Smooth muscle cell (in vitro differentiated cells): ENCODE measurements at regions not wholly inside any gene's neighbourhood (a gene's known extent, or its start where the extent isn't known, plus 50 kb on each side); places are given as distances from the start of the nearest gene placed in this dataset.
A peak's percentile ranks its signal among the peaks of the same experiment; 100 is the strongest.

Source experiments
- DNase-seq: peaks from one replicate; lab custom pipeline; 2025; ENCODE audit not compliant: unreplicated experiment; lab: John Stamatoyannopoulos, UW
- H2AFZ ChIP-seq: fragments of 200-600 bp; sonication (generic); 2 replicates; pipeline ENCODE4 v1.6.0; 2016; ENCODE audit warnings: antibody characterized with exemption, low read depth, mild to moderate bottlenecking
- H3F3A ChIP-seq: fragments of 200-600 bp; sonication (generic); 2 replicates; pipeline ENCODE4 v1.6.0; 2017; ENCODE audit warnings: antibody characterized with exemption, low read depth
- H3K27ac ChIP-seq: fragments of 200-600 bp; sonication (generic); 2 replicates; pipeline ENCODE4 v1.5.1; 2016; ENCODE audit warnings: low read depth, mild to moderate bottlenecking
- H3K27me3 ChIP-seq: fragments of 200-600 bp; sonication (generic); 2 replicates; pipeline ENCODE4 v1.6.1; 2016; ENCODE audit warnings: low read depth, mild to moderate bottlenecking
- H3K36me3 ChIP-seq: fragments of 200-600 bp; sonication (generic); 2 replicates; pipeline ENCODE4 v1.5.1; 2016; ENCODE audit warnings: low read depth
- H3K4me1 ChIP-seq: fragments of 200-600 bp; sonication (generic); 2 replicates; pipeline ENCODE4 v1.5.1; 2016; ENCODE audit warnings: low read depth
- H3K4me2 ChIP-seq: fragments of 200-600 bp; sonication (generic); 2 replicates; pipeline ENCODE4 v1.6.0; 2016; ENCODE audit warnings: mild to moderate bottlenecking
- H3K4me3 ChIP-seq: fragments of 200-600 bp; sonication (generic); 2 replicates; pipeline ENCODE4 v1.5.1; 2016; ENCODE audit warnings: mild to moderate bottlenecking
- H3K79me2 ChIP-seq: fragments of 200-600 bp; sonication (generic); 2 replicates; pipeline ENCODE4 v1.6.0; 2016; ENCODE audit warnings: low read depth, mild to moderate bottlenecking
- H3K9ac ChIP-seq: fragments of 200-600 bp; sonication (generic); 2 replicates; pipeline ENCODE4 v1.6.0; 2016; ENCODE audit warnings: low read depth
- H3K9me3 ChIP-seq: fragments of 200-600 bp; sonication (generic); replicated peaks from 2 replicates; pipeline ENCODE4 v1.5.1; 2016; ENCODE audit warnings: low read depth
- H4K20me1 ChIP-seq: fragments of 200-600 bp; sonication (generic); 2 replicates; pipeline ENCODE4 v1.6.0; 2016; ENCODE audit warnings: low read depth
- WGBS: methylation state at CpG from one replicate; pipeline ENCODE4 v1.1.7; 2016; ENCODE audit warnings: low lambda C conversion rate; 5-methylcytosine and 5-hydroxymethylcytosine counted together
- TF ChIP-seq, protein P1 (sequence below): fragments of 200-600 bp; sonication (generic); IDR thresholded peaks from 2 replicates; pipeline ENCODE4 v1.5.1; 2017; ENCODE audit warnings: borderline replicate concordance, mild to moderate bottlenecking, antibody characterized with exemption; ENCODE audit not compliant: insufficient read depth, poor library complexity, severe bottlenecking

DNA sequence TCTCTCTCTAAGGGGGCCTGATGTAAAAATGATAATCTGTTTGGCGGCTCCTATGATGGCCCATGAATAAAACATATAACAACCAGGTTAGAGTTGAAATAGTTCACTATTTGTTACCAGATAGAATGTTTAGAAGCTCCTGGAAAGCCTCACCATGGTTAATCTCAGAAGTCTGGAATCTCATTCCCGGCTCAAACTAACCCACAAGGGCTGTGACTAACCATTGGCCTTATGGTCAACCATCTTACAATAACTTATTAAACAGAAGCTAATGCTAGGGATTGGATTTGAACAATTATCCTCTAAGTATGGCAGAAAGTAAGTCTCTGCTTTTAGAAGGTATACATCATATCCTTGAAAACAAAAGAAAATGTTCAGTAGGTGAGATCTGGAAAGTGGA, 134.1 kb upstream of the ADGRL2 start:
- peaks cover 12% of the 10 kb centered on the region for H3F3A ChIP-seq
- no peaks in the 10 kb centered on the region for H3K27me3 ChIP-seq
- H3K79me2 ChIP-seq: no peaks in the 10 kb centered on the region
- no peak overlapping the region for H3K4me2 ChIP-seq
- WGBS: 54% methylated on average over 2 of the region's 2 CpGs
- H3K9me3 ChIP-seq: no peaks in the 10 kb centered on the region
- no peaks in the 10 kb centered on the region for H3K36me3 ChIP-seq
- no peak for DNase-seq
- no peak overlapping the region for H2AFZ ChIP-seq
- no peak overlapping the region for H3K9ac ChIP-seq
- H3K27ac ChIP-seq: no peak overlapping the region
- TF ChIP-seq, protein P1, sequence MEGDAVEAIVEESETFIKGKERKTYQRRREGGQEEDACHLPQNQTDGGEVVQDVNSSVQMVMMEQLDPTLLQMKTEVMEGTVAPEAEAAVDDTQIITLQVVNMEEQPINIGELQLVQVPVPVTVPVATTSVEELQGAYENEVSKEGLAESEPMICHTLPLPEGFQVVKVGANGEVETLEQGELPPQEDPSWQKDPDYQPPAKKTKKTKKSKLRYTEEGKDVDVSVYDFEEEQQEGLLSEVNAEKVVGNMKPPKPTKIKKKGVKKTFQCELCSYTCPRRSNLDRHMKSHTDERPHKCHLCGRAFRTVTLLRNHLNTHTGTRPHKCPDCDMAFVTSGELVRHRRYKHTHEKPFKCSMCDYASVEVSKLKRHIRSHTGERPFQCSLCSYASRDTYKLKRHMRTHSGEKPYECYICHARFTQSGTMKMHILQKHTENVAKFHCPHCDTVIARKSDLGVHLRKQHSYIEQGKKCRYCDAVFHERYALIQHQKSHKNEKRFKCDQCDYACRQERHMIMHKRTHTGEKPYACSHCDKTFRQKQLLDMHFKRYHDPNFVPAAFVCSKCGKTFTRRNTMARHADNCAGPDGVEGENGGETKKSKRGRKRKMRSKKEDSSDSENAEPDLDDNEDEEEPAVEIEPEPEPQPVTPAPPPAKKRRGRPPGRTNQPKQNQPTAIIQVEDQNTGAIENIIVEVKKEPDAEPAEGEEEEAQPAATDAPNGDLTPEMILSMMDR: no peak
- H3K4me3 ChIP-seq: no peak overlapping the region
- H4K20me1 ChIP-seq: no peaks in the 10 kb centered on the region
- H3K4me1 ChIP-seq: peaks cover 13% of the 10 kb centered on the region

DNA sequence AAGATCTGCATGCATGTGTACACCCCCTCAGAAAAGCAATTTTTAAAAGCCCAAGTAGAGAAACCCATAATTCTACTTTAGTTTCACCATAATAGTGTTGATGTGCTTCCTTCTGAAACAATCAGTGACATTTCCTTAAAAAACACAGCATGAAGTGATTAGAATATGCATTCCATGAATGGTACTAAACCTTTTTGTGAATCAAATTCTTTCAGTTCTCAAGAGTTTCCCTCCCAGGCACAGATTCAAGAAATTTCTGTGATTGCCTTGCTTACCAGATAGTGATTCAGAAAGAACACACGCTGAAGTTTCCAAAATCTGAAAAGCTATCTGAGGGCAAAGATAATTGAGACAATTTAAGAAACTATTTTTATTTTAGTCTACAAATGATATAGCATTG, 136.4 kb upstream of the ADGRL2 start:
- no peak overlapping the region for H3K9ac ChIP-seq
- no peak overlapping the region for H2AFZ ChIP-seq
- WGBS: 30% methylated on average over 1 of the region's 1 CpG
- H3K27me3 ChIP-seq: no peaks in the 10 kb centered on the region
- TF ChIP-seq, protein P1: no peak
- no peak overlapping the region for H3K27ac ChIP-seq
- no peaks in the 10 kb centered on the region for H4K20me1 ChIP-seq
- no peaks in the 10 kb centered on the region for H3K36me3 ChIP-seq
- no peaks in the 10 kb centered on the region for H3K79me2 ChIP-seq
- no peak overlapping the region for H3K4me2 ChIP-seq
- H3F3A ChIP-seq: peaks cover 12% of the 10 kb centered on the region
- H3K9me3 ChIP-seq: no peaks in the 10 kb centered on the region
- peaks cover 18% of the 10 kb centered on the region for H3K4me1 ChIP-seq
- no peak overlapping the region for H3K4me3 ChIP-seq
- no peak for DNase-seq

DNA sequence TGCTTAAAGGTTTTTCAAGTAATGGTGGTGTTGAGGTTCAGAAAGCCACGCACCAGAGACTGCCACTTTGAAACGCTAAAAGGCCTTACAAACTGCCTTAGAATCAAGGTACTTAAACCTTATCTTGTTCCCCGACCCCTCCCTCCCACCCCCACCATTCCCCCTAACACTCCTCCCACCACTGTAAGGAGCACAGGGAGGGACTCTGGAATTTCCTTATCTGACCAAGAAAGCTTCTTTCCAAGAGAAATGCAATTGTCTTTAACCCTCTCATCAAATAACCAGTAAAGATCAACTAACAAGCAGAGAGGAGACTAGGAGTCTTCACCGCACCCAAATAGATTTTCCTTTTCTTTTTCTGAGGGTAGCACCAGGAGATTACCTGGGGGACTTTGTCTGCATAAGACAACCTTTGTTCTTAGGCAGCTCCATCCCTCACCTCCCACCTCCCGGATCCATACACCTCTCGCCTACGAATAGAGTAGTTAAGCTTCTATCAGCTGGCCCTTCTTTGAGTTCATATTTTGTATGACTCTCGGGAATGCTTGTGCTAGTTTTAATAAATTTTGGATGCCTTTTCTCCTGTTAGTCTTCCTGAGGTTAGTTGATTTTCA, 137.7 kb upstream of the ADGRL2 start:
- Histone ChIP-seq H3F3A (peaks cover 12% of the 10 kb centered on the region), H3K4me2 (no peak overlapping the region), H3K4me3 (no peak overlapping the region), H3K9ac (no peak overlapping the region), H3K27me3 (no peaks in the 10 kb centered on the region), H3K79me2 (no peaks in the 10 kb centered on the region), H3K9me3 (no peaks in the 10 kb centered on the region), H2AFZ (no peak overlapping the region), H3K27ac (no peak overlapping the region), H4K20me1 (no peaks in the 10 kb centered on the region), H3K4me1 (peaks cover 18% of the 10 kb centered on the region), H3K36me3 (no peaks in the 10 kb centered on the region)
- no peak for DNase-seq
- whole genome bisulfite sequencing: 47% methylated on average over 8 of the region's 8 CpGs
- TF ChIP-seq, protein P1: no peak

DNA sequence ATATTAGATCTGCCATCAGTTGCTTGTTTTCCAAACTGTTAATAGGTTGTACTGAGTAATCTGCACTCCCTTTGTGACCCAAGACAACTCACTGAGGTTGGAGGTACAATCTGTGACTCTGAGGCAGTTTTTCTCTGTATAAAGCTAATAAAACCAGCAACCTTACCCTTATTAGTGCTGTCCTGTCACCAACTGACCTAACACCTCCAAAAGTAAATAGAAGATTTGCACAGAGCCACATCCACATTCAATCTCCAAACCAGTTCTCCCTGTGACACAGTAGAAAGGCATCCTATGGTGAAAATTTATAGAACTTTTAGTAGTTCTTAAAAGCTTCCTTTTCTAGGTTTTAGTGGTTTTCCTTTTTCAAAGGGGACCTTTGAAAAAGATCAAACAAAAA, 140.4 kb upstream of the ADGRL2 start:
- no peaks in the 10 kb centered on the region for H3F3A ChIP-seq
- peak overlapping the region; percentile 70 for H3K4me2 ChIP-seq

More for the DNA sequence above, 140.4 kb upstream of the ADGRL2 start:
- Histone ChIP-seq H3K4me3 (no peak overlapping the region), H3K9me3 (no peaks in the 10 kb centered on the region), H3K4me1 (peaks cover 13% of the 10 kb centered on the region), H3K79me2 (no peaks in the 10 kb centered on the region), H3K36me3 (no peaks in the 10 kb centered on the region), H3K27ac (peak overlapping the region; percentile 34), H2AFZ (no peak overlapping the region), H3K9ac (peak overlapping the region; percentile 7), H4K20me1 (no peaks in the 10 kb centered on the region), H3K27me3 (no peaks in the 10 kb centered on the region)
- DNase-seq: no peak
- TF ChIP-seq, protein P1: no peak
